ENCODE measurements at regions not wholly inside any gene's neighbourhood (a gene's known extent, or its start where the extent isn't known, plus 50 kb on each side); places are given as distances from the start of the nearest gene placed in this dataset.
"Not testable (repeated sequence)": the region's sequence is repeated elsewhere in the genome, so short reads cannot be mapped to it uniquely, and the experiment has no call there.

DNA sequence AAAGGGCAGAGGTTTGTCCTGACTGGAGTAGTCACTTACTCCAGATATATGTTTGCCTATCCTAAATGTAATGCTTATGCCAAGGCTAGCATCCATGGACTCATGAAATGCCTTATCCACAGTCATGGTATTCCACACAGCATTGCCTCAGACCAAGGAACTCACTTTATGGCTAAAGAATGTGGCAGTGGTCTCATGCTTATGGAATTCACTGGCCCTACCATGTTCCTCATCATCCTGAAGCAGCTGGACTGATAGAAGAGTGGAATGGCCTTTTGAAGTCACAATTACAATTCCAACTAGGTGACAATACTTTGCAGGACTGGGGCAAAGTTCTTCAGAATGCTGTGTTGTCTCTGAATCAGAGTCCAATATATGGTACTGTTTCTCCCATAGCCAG is 1014.8 kb downstream of the RAPGEF2 start:
- TF ChIP-seq, protein P1, sequence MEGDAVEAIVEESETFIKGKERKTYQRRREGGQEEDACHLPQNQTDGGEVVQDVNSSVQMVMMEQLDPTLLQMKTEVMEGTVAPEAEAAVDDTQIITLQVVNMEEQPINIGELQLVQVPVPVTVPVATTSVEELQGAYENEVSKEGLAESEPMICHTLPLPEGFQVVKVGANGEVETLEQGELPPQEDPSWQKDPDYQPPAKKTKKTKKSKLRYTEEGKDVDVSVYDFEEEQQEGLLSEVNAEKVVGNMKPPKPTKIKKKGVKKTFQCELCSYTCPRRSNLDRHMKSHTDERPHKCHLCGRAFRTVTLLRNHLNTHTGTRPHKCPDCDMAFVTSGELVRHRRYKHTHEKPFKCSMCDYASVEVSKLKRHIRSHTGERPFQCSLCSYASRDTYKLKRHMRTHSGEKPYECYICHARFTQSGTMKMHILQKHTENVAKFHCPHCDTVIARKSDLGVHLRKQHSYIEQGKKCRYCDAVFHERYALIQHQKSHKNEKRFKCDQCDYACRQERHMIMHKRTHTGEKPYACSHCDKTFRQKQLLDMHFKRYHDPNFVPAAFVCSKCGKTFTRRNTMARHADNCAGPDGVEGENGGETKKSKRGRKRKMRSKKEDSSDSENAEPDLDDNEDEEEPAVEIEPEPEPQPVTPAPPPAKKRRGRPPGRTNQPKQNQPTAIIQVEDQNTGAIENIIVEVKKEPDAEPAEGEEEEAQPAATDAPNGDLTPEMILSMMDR (IDR thresholded peaks at IDR 0.05; ENCODE audit: insufficient read depth in 1 of 2, low read depth in 1 of 2, low read length in 1 of 2, severe bottlenecking in 1 of 2, unreplicated experiment in 1 of 2): no peak
- no peaks in the 10 kb centered on the region for H3K36me3 Mint-ChIP-seq (ENCODE audit: insufficient read depth, unreplicated experiment)
- ChIA-PET POLR2A (no interaction called here), CTCF (no interaction called here)
- H3K4me3 ChIP-seq (ENCODE audit: low read depth, low read length): no peak overlapping the region
- no peaks in the 10 kb centered on the region for H3K9me3 ChIP-seq
- no peaks in the 10 kb centered on the region for H3K27me3 Mint-ChIP-seq (ENCODE audit: insufficient read depth, unreplicated experiment)
- no peak overlapping the region for H3K4me3 Mint-ChIP-seq (ENCODE audit: unreplicated experiment)
- BruUV-seq (replicated peaks): no TSS peak
- intact Hi-C loops (cut with micrococcal nuclease; ENCODE audit: unreplicated experiment): no loop called here
- H3K4me1 ChIP-seq: no peaks in the 10 kb centered on the region
- no peaks in the 10 kb centered on the region for H3K27me3 ChIP-seq (replicated peaks; ENCODE audit: control insufficient read depth, insufficient read depth, low read length)
- no peaks in the 10 kb centered on the region for H3K4me1 Mint-ChIP-seq (ENCODE audit: low read depth, unreplicated experiment)
- no peak for DNase-seq
- no peaks in the 10 kb centered on the region for H3K36me3 ChIP-seq (ENCODE audit: control insufficient read depth, insufficient read depth, low read length)
- no peaks in the 10 kb centered on the region for H3K9me3 Mint-ChIP-seq (ENCODE audit: unreplicated experiment)
- H3K27ac Mint-ChIP-seq (ENCODE audit: unreplicated experiment): no peak overlapping the region

DNA sequence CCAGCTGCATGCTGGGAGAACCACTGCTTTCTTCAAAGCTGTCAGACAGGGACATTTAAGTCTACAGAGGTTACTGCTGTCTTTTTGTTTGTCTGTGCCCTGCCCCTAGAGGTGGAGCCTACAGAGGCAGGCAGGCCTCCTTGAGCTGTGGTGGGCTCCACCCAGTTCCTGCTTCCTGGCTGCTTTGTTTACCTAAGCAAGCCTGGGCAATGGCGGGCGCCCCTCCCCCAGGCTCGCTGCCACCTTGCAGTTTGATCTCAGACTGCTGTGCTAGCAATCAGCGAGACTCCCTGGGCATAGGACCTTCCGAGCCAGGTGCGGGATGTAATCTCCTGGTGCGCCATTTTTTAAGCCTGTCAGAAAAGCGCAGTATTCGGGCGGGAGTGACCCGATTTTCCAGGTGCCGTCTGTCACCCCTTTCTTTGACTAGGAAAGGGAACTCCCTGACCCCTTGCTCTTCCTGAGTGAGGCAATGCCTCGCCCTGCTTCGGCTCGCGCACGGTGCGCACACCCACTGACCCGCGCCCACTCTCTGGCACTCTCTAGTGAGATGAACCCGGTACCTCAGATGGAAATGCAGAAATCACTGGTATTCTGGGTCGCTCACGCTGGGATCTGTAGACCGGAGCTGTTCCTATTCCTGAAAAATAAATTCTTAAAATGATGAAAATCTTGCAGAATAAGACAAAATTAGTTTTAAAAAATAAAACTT is 1022.9 kb downstream of the RAPGEF2 start:
- H3K9me3 Mint-ChIP-seq (ENCODE audit: unreplicated experiment); H3K4me1 Mint-ChIP-seq (ENCODE audit: low read depth, unreplicated experiment); H3K9me3 ChIP-seq; H3K36me3 ChIP-seq (ENCODE audit: control insufficient read depth, insufficient read depth, low read length); H3K27me3 ChIP-seq (replicated peaks; ENCODE audit: control insufficient read depth, insufficient read depth, low read length); BruUV-seq (replicated peaks); CTCF ChIA-PET; POLR2A ChIA-PET; H3K27me3 Mint-ChIP-seq (ENCODE audit: insufficient read depth, unreplicated experiment); H3K36me3 Mint-ChIP-seq (ENCODE audit: insufficient read depth, unreplicated experiment): not testable (repeated sequence)
- peak; percentile 71 to 85 for DNase-seq
- intact Hi-C loops (cut with micrococcal nuclease; ENCODE audit: unreplicated experiment): loop anchor here (1.0 to 5.0 kb wide), 3 partner anchors 148 to 638 kb away; no protein-coding TSS in a partner anchor
- peak overlapping the region; percentile 71 for H3K27ac Mint-ChIP-seq (ENCODE audit: unreplicated experiment)
- H3K4me1 ChIP-seq: peaks cover 37% of the 10 kb centered on the region
- H3K4me3 Mint-ChIP-seq (ENCODE audit: unreplicated experiment): peak overlapping the region; percentile 83
- H3K4me3 ChIP-seq (ENCODE audit: low read depth, low read length): peak overlapping the region; percentile 22

DNA sequence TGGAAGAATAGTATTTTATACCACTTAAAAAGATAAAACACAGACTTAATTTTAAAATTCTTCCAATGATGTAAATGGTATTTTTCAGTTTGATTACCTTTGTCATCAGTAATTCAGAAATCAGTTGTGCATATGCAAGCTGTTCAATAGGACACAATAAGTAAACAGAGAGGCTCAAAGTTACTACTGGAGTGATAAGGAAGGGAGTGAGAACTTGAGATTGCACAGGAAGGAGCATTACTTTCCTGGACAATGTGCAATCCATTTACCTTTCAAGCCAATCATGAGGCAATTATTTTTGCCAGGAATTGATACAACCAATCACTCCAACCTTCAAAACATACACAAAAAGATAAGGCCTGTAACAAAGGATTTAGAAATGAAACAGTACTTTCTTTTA is 1024.3 kb downstream of the RAPGEF2 start:
- DNase-seq: no peak
- no peak overlapping the region for H3K27ac Mint-ChIP-seq (ENCODE audit: unreplicated experiment)
- TF ChIP-seq, protein P1 (IDR thresholded peaks at IDR 0.05; ENCODE audit: insufficient read depth in 1 of 2, low read depth in 1 of 2, low read length in 1 of 2, severe bottlenecking in 1 of 2, unreplicated experiment in 1 of 2): no peak
- no peaks in the 10 kb centered on the region for H3K9me3 ChIP-seq
- H3K4me1 Mint-ChIP-seq (ENCODE audit: low read depth, unreplicated experiment): peaks cover 7% of the 10 kb centered on the region
- no peaks in the 10 kb centered on the region for H3K36me3 Mint-ChIP-seq (ENCODE audit: insufficient read depth, unreplicated experiment)
- no peak overlapping the region for H3K4me3 ChIP-seq (ENCODE audit: low read depth, low read length)
- no peak overlapping the region for H3K4me3 Mint-ChIP-seq (ENCODE audit: unreplicated experiment)
- peaks cover 37% of the 10 kb centered on the region for H3K4me1 ChIP-seq
- CTCF ChIA-PET: no interaction called here
- no peaks in the 10 kb centered on the region for H3K36me3 ChIP-seq (ENCODE audit: control insufficient read depth, insufficient read depth, low read length)
- intact Hi-C loops (cut with micrococcal nuclease; ENCODE audit: unreplicated experiment): loop anchor here (5.0 kb wide), 1 partner anchor 150 kb away; no protein-coding TSS in a partner anchor
- BruUV-seq (replicated peaks): no TSS peak
- POLR2A ChIA-PET: no interaction called here
- H3K27me3 ChIP-seq (replicated peaks; ENCODE audit: control insufficient read depth, insufficient read depth, low read length): no peaks in the 10 kb centered on the region
- no peaks in the 10 kb centered on the region for H3K27me3 Mint-ChIP-seq (ENCODE audit: insufficient read depth, unreplicated experiment)
- peaks cover 15% of the 10 kb centered on the region for H3K9me3 Mint-ChIP-seq (ENCODE audit: unreplicated experiment)

All from Caco-2 (cell line).